Mucosa of descending colon (tissue), 3 donors: ENCODE measurements at regions not wholly inside any gene's neighbourhood (a gene's known extent, or its start where the extent isn't known, plus 50 kb on each side); places are given as distances from the start of the nearest gene placed in this dataset.

Experiments
- ATAC-seq: fragments of 200-7000 bp; cut with Tn5 transposase; one replicate; pipeline ENCODE4 v1.9.1; 2020; ENCODE audit warnings: mild to moderate bottlenecking, moderate library complexity
- DNase-seq, 3 donors: peaks; one replicate each; pipeline ENCODE4 v3.0.0-alpha.2; 2020
- H3K36me3 ChIP-seq: fragments of 200-600 bp; one replicate; pipeline ENCODE4 v1.8.0; 2021; ENCODE audit warnings: low read depth, mild to moderate bottlenecking
- H3K4me1 ChIP-seq: fragments of 200-600 bp; one replicate; pipeline ENCODE4 v1.8.0; 2021; ENCODE audit warnings: low read depth, mild to moderate bottlenecking
- H3K4me3 ChIP-seq: fragments of 200-600 bp; one replicate; pipeline ENCODE4 v1.8.0; 2021; ENCODE audit warnings: mild to moderate bottlenecking
- H3K9me3 ChIP-seq: fragments of 200-600 bp; one replicate; pipeline ENCODE4 v1.8.0; 2021; ENCODE audit warnings: mild to moderate bottlenecking
- CTCF ChIP-seq: fragments of 200-600 bp; IDR thresholded peaks from one replicate; pipeline ENCODE4 v1.8.0; 2022; ENCODE audit warnings: antibody characterized with exemption, mild to moderate bottlenecking
- intact Hi-C, 2 donors: fragments of 100-400 bp; cut with DNase I in 1 of 2; cut with micrococcal nuclease in 1 of 2; formaldehyde crosslinking; loops; one replicate each; pipeline versions ENCODE4 v1.11.0 to v1.11.1; 2022; cut with DNase I, micrococcal nuclease
- donor health status: DM: no; HTN: no; CAD: no; lungs with moderate emphysema.
- donor health status: DM: no; HTN: no; CAD: no.
- donor health status: DM: no; HTN: yes; CAD: no.

- ATAC-seq (no peak), DNase-seq (no peak)
- Histone ChIP-seq H3K9me3 (peaks cover 14% of the 10 kb centered on the region), H3K4me1 (no peaks in the 10 kb centered on the region), H3K4me3 (no peak overlapping the region), H3K36me3 (no peaks in the 10 kb centered on the region)
- no peak for TF ChIP-seq CTCF
- intact Hi-C loops: no loop called here
Measured at GRCh38 chr6:67643281-67643680, 991.8 kb upstream of the ADGRB3 start.

- Histone ChIP-seq H3K36me3 (no peaks in the 10 kb centered on the region), H3K4me3 (no peak overlapping the region), H3K9me3 (peaks cover 14% of the 10 kb centered on the region), H3K4me1 (no peaks in the 10 kb centered on the region)
- intact Hi-C loops: no loop called here
- DNase-seq: no peak
- ATAC-seq: no peak
- no peak for TF ChIP-seq CTCF
Measured at GRCh38 chr6:67642582-67642981, 992.5 kb upstream of the ADGRB3 start.

- ATAC-seq (no peak), DNase-seq (no peak)
- Histone ChIP-seq H3K4me3 (no peak overlapping the region), H3K9me3 (peaks cover 20% of the 10 kb centered on the region), H3K36me3 (no peaks in the 10 kb centered on the region), H3K4me1 (no peaks in the 10 kb centered on the region)
- intact Hi-C loops: no loop called here
- no peak for TF ChIP-seq CTCF
Measured at GRCh38 chr6:67640484-67640883, 994.6 kb upstream of the ADGRB3 start.

GRCh38 chr6:67639161-67639560 lies 995.9 kb upstream of the ADGRB3 start:
- ATAC-seq: no peak
- Histone ChIP-seq H3K36me3 (no peaks in the 10 kb centered on the region), H3K4me3 (no peak overlapping the region), H3K9me3 (peaks cover 25% of the 10 kb centered on the region), H3K4me1 (no peaks in the 10 kb centered on the region)
- intact Hi-C loops: no loop called here
- no peak for DNase-seq
- no peak for TF ChIP-seq CTCF

GRCh38 chr6:67634199-67634598 lies 1000.9 kb upstream of the ADGRB3 start:
- TF ChIP-seq CTCF: no peak
- no peak for ATAC-seq
- Histone ChIP-seq H3K9me3 (peaks cover 39% of the 10 kb centered on the region), H3K36me3 (no peaks in the 10 kb centered on the region), H3K4me1 (no peaks in the 10 kb centered on the region), H3K4me3 (no peak overlapping the region)
- intact Hi-C loops: no loop called here
- no peak for DNase-seq

- Histone ChIP-seq H3K36me3 (no peaks in the 10 kb centered on the region), H3K4me3 (no peak overlapping the region), H3K4me1 (no peaks in the 10 kb centered on the region), H3K9me3 (peaks cover 34% of the 10 kb centered on the region)
- intact Hi-C loops: no loop called here
- DNase-seq (no peak), ATAC-seq (no peak)
- TF ChIP-seq CTCF: no peak
Measured at GRCh38 chr6:67633058-67633457, 1002.0 kb upstream of the ADGRB3 start.
